Raji (cell line): ENCODE measurements at regions not wholly inside any gene's neighbourhood (a gene's known extent, or its start where the extent isn't known, plus 50 kb on each side); places are given as distances from the start of the nearest gene placed in this dataset.

Experiments used
- POLR2A ChIP-seq: IDR thresholded peaks from 2 replicates; pipeline ENCODE4 v1.6.1; 2011; ENCODE audit warnings: low read depth, low read length, control low read depth; ENCODE audit not compliant: insufficient read depth

DNA sequence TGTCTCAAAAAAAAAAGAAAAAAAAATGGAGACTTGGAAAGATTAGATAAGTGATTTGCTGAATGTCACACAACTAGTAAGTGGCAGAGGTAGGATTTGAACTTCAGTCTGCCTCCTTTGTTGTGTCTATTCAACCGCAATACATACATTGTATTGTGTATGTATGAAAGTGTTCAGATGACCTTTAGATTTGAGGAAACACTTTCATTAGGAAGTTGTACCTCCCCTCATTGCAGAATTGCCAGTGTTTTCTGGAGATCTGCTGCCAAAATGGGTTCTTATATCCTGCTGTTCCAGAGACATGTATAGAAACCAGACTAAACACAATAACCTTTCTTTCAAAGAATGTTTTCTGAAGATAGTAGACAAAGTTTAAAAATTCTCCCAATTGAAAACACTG, 247.4 kb upstream of the TBL1XR1 start:
- TF ChIP-seq POLR2A, result no peak

GRCh38 chr3:177445549-177445948, 248.3 kb upstream of the TBL1XR1 start:
- TF ChIP-seq POLR2A, result no peak

DNA sequence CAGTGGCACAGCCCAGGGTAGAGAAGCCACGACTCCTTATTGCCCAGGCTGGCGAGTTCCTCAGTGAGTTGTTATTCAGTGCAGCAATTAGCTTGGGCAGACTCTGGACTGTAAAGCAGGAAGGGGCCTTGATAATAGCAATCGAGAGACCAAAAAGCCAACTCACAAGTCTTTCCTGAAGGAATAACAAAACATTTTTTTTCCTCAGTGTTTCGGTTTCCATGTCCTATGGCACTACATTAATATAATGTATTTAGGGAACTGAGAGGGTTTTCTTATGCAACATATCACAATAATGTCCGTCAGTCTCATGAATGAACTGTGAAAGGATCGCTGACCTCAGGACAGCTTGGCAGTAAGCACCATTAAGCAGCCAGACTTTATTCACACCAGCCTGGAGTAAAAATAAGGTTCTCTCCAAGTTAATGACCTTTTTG, 248.9 kb upstream of the TBL1XR1 start:
- TF ChIP-seq POLR2A, result no peak

DNA sequence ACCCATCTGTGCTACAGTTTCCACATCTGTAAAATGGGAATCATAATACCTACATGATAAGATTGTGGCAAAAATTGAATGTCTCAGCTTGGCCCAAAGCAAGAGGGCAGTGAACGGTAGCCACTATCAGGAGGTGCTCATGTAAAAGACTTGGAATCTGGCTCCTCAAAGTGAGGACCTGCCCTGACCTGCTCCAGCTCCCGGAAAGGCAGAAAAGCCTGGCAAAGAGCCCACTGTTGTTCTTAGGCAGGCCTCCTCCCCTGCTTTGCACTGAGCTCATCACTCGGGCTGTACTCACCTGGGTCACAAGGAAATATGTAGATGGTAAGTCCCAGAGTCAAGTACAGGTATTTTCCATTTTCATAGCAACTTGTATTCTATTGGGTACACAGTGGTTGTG, 250.7 kb upstream of the TBL1XR1 start:
- no peak for TF ChIP-seq POLR2A

DNA sequence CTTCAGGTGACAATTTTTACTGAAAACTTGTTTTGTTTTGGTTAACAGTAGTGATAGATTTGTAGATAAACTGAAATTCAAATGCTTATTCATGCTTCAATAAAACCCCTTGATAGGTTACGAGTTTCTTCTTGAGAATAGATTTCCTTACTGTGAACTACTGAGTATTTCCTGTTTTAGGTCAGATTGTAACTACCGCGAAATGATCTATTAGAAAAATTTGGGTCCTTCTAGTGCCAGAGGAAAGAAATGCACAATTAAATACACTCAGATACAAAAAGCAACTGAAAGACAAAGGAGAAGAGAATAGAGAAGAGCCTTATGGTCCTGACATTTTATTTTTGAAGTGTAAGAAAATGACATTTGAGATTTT, 251.7 kb upstream of the TBL1XR1 start:
- no peak for TF ChIP-seq POLR2A

GRCh38 chr3:177449360-177450006, 252.2 kb upstream of the TBL1XR1 start:
- TF ChIP-seq POLR2A, result no peak

GRCh38 chr3:177451301-177451750, 254.0 kb upstream of the TBL1XR1 start:
- TF ChIP-seq POLR2A, result no peak

DNA sequence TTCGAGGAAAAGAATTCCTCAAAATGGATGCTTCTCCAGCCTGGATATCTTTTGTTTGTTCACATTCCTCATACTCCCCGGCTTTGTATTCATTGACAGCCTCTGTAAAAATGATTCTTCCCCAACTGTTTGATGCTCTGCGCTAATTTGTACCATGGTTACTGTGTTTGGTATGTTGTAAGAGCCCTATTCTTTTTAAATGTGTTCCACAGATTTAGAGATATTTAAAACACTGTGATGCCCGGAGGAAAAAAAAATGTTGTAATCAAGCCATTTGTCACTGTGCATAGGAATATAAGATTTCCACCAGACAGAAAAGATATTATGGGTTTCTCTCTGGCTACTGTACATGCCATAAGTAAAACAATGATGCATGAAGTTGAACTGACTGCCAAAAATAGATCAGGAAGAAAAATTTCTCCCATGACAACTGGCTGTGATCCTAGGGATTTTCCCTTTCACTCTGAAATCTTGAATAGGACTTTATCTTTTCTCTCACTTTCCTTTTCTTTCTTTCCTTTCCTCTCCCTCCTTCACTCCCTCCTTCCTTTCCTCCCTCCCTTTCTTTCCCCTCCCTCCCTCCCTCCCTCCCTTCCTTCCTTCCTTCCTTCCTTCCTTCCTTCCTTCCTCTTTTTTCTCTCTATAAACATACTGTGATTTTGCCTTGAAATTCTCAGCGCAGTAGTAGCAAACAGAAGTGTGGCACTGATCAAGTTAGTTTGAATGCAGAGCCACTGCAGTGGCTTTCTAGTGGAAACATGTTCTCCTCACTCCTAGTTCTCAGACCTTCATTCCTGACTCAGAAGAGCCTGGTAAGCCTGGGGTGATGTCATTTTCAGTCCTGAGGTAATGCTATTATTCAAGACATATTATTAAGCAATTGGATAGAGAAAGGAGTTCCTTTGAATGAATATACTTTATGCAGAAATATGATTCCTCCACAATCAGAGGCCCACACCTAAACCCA, 254.9 kb upstream of the TBL1XR1 start:
- TF ChIP-seq POLR2A, result no peak

GRCh38 chr3:177452831-177453450, 255.7 kb upstream of the TBL1XR1 start:
- no peak for TF ChIP-seq POLR2A

DNA sequence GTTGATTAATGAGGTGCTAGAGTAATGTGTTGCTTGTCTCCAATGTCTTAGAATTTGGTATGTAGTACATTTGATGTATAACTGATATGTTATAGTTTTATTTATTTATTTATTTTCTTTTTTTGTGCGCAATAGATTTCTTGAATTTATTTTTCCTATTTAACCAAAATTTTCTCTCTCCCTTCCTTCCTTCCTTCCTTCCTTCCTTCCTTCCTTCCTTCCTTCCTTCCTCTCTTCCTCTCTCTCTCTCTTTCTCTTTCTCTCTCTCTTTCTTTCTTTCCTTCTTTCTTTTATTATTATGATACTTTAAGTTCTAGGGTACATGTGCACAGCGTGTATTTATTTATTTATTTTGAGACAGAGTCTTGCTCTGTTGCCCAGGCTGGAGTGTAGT, 256.2 kb upstream of the TBL1XR1 start:
- no peak for TF ChIP-seq POLR2A

DNA sequence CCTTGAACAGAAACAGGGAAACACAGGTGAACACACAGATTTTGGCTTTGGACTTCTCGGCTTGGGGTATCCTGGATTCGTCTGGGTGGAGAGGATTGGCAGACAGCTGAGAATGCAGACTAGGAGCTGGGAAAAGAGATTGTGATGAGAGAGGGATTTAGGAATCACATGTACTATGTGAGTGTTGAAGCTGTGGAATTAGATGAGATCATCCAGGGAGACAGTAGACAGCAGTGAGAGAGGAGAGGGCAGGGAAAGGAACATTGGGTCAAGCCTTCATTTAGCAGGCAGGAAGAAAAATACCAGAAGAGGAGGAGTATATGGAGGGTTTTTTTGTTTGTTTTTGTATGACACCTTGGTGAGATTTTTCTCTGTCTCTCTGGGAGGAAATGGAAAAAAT, 262.1 kb upstream of the TBL1XR1 start:
- no peak for TF ChIP-seq POLR2A

GRCh38 chr3:177460047-177460446, 262.8 kb upstream of the TBL1XR1 start:
- TF ChIP-seq POLR2A, result no peak

- no peak for TF ChIP-seq POLR2A
These were observed 264.5 kb upstream of the TBL1XR1 start for GRCh38 chr3:177461765-177462164.

- TF ChIP-seq POLR2A, result no peak
These were observed 266.6 kb upstream of the TBL1XR1 start for GRCh38 chr3:177463863-177464262.

GRCh38 chr3:177464392-177465256, 267.3 kb upstream of the TBL1XR1 start:
- no peak for TF ChIP-seq POLR2A

DNA sequence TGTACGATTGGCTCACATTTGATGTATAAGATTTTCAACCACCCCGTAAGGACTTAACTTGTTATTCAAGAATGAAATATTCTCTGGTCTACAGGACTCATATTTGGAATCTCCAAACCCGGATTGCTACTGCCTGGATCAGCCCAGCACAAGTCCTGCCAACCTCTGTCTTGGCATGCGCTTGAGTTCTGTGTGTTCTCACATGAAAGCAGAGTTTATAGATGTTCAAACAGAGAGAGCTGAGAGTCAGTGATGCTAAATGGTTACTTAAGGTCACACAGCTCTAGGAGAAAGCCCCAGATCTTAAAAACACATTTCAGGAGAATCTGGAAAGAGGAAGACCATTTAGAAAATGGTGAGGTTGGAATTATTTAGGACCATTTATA, 268.0 kb upstream of the TBL1XR1 start:
- TF ChIP-seq POLR2A, result no peak

- no peak for TF ChIP-seq POLR2A
These were observed 268.8 kb upstream of the TBL1XR1 start for GRCh38 chr3:177466074-177466473.
